Urothelium cell line (cell line): ENCODE measurements at regions not wholly inside any gene's neighbourhood (a gene's known extent, or its start where the extent isn't known, plus 50 kb on each side); places are given as distances from the start of the nearest gene placed in this dataset.

Experiments
- DNase-seq: peaks from one replicate; pipeline ENCODE4 v3.0.0; 2011; ENCODE audit warnings: low spot score, mixed read lengths
- FAIRE-seq: peaks from 2 replicates; lab custom pipeline; 2011; peaks lifted over from hg19 to GRCh38; lab: Jason Lieb, UNC

- no peak for FAIRE-seq
- DNase-seq, result no peak
Measured at GRCh38 chr5:54659700-54660131, 142.2 kb downstream of the SNX18 start.

GRCh38 chr5:54658010-54658409, 140.5 kb downstream of the SNX18 start:
- DNase-seq (peak; percentile 48), FAIRE-seq (no peak)

GRCh38 chr5:54656261-54656728, 138.7 kb downstream of the SNX18 start:
- no peak for DNase-seq
- no peak for FAIRE-seq

DNA sequence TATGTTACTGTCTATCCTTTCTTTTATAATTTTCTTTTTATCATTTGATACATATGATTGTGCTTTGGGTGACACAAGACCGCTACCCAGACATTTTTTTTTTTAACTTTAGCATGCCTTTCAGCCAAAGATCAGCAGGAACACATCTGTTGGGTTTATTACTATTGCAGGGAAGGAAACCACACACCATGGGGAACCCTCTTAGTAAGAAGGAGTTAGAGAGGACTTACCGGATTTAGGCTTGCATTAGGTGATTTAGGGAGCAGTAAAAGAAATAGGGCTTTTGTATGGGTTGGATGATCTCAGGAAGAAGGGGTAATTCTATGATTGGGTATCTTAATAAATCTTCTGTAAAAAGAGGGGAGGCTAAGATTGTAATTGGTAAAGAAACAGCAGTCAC, 138.2 kb downstream of the SNX18 start:
- FAIRE-seq, result no peak
- DNase-seq, result no peak

DNA sequence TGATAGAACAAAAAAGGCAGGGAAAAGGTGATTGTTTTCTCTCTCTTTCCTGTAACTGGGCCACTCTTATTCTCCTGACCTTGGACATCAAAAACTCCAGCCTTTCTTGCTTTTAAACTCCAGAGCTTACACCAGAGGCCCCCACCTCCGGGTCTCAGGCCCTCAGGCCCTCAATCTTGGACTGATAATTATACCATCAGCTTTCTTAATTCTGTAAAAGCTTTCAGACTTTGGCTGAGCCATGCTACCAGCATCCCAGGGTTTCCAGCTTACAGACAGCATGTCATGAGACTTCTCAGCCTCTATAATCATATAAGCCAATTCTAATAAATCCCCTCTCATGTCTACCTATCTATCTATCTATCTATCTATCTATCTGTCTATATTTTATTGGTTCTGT, 137.7 kb downstream of the SNX18 start:
- no peak for FAIRE-seq
- no peak for DNase-seq

GRCh38 chr5:54653956-54654614, 136.5 kb downstream of the SNX18 start:
- no peak for DNase-seq
- no peak for FAIRE-seq

DNA sequence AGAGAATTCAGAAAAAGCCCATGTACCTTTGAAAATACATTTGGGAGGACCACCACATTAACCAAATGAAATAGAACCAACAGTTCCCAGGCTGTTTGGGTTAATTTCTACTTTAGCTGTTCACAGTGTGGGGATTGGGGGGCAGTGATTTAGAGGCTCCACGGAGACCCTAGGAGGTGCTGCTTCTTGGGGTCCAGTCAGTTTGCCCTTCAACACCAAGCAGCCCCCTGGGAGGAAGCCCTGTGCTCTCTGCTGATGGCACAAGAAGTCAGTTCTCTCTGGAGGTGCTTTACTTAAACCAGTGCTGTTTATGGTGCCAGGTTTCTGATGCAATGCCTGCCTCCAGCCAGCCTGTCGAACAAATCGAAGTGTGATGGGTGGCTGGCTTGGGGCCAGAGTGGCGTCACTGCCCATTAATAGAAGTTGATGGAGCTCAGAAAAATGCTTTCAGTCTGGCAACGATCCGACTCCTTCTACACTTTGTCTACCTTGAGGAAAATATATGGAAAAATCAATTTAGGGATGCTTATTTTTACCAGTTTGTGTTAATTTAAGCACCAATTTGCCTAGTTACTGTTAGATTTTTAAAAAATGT, 134.0 kb downstream of the SNX18 start:
- FAIRE-seq (peak; percentile 80), DNase-seq (peak; percentile 75)

DNA sequence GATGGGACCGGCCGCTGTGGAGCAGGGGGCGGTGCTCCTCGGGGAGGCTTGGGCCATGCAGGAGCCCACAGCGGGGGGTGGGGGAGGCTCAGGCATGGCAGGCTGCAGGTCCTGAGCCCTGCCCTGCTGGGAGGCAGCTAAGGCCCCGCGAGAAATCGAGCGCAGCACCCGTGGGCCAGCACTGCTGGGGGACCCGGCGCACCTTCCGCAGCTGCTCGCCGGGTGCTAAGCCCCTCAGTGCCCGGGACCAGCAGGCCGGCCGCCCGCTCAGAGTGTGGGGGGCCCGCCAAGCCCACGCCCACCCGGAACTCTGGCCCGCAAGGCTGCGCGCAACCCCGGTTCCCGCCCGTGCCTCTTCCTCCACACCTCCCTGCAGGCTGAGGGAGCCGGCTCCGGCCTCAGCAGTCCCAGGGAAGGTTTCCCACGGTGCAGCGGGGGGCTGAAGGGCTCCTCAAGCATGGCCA, 131.5 kb downstream of the SNX18 start:
- FAIRE-seq (no peak), DNase-seq (no peak)

GRCh38 chr5:54646356-54647101, 129.0 kb downstream of the SNX18 start:
- no peak for FAIRE-seq
- DNase-seq, result no peak

DNA sequence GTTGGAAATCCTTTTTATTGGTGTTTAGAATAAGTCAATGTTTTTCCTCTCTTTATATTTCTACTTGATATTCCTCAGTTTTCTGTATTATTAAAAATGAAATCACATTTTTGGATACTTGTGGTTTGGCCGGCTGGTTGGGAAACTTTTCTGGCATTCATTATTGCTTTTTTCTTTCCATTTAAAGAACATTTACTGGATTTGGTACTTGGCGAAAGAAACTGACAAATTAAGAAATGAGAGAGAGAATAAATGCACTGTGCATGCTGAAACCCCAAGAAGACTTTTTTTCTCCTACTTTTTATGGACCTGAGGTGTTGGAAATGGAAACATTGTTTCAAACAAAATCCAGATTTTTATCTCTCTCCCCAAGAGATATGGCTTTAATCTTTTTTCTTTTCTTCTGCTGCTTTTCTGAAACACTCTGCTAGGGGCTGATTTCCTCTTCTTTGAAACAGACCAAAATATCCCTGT, 128.4 kb downstream of the SNX18 start:
- FAIRE-seq (no peak), DNase-seq (no peak)

- FAIRE-seq (peak; percentile 55), DNase-seq (peak; percentile 82)
Measured at GRCh38 chr5:54644226-54644625, 126.7 kb downstream of the SNX18 start.

- DNase-seq, result peak; percentile 23
- FAIRE-seq, result no peak
Measured at GRCh38 chr5:54643685-54644106, 126.1 kb downstream of the SNX18 start.

DNA sequence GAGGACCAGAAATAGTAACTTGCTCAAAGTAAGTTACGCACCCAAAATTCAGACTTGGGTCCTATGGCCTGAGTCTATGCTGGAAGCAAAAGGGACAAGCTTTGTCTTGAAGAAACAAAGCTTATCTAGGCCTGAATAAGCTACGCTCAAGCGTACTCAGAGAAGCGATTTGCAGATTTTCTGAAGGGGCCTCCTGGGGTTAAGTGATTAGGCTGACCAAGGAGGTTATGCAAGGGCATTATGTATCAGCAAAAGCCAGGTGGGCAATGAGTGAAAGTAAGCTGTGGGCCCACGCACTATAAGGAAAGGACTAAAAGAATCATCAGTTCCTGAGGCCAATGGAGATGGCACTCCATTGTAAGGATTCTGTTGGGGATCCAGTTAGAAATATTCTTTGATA, 122.1 kb downstream of the SNX18 start:
- DNase-seq (no peak), FAIRE-seq (no peak)

DNA sequence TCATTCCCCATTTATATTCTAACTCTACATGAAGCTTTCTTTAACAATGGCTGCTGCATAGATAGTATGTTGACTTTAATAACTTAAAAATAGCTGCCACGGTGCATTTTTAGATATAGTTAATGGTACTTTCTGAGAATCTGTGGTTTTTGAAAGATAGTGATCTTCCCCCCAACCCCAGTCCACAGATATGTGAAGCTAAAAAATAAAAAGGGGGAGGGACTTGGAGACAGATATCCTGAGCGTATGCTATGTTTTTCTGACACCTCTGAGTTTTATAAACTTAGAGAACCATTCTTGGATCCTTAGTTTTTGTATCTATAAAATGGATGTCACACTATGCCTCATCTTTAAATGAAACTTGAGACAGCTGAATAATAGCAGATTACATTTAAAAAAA, 120.5 kb downstream of the SNX18 start:
- no peak for DNase-seq
- no peak for FAIRE-seq

DNA sequence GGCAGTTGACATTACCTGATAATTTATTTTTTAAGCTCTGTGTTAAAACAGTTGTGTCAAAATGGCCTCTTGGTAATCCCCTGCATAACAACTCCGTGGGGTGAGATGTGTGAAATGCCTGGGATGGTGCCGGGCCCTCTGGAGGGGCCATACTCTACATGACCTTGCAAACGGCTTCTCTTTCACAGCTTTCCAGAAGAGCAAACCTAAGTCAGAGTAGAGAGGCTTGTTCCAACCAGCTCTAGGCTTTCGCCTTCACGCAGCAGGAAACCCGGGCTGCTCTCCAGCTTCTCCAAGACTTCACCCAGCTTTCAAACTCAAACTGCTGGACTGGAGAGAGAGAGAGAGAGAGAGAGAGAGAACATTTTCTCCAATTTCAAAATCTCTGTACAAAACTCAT, 120.1 kb downstream of the SNX18 start:
- no peak for FAIRE-seq
- no peak for DNase-seq

DNA sequence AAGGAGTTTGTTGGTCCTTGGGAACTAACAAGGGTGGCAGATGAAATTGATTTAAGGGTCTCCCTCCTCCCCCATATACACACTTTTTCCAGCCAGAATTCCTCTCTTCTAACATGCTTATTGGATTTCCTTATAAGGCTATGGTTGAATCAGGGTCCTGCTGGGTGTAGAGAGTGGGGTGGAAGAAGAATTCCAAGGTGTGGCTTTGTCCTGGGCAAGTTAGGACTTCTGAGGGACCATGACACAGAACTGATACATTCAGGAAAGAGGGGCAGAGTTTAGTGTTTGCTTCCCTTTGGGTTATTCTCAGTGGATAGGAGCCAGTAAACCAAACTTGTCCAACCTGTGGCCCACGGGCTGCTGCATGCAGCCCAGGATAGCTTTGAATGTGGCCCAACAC, 116.5 kb downstream of the SNX18 start:
- DNase-seq, result no peak
- no peak for FAIRE-seq

DNA sequence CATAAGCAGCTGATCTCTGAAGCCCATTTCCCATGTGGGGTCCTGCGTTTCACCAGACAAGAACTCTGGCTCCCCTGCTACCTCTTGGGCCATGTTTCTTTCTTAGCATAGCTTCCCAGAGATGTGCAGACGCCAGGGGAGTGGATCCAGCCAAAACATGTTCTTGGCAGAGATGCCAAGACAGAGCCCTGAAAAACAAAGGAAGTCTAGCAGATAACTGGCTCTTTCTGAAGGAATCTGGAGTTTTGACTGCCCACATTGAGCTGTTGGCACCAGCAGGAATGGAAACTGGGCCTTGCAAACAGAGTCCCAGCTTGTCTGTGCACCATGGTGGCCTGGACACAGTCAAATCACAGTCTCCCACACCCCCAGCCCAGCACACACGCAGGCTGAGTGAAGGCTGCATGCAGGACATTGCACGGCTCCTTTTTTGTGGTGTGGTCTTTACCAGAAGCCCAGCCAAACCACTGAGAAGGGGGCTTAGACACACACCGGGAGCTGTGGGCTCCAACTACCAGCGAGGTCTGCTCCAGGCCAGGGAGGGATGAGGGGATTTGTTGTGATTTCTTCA, 114.7 kb downstream of the SNX18 start:
- FAIRE-seq (no peak), DNase-seq (no peak)

- DNase-seq, result no peak
- no peak for FAIRE-seq
Measured at GRCh38 chr5:54630738-54631359, 113.3 kb downstream of the SNX18 start.

GRCh38 chr5:54629115-54629514, 111.6 kb downstream of the SNX18 start:
- FAIRE-seq, result no peak

GRCh38 chr5:54628050-54628449, 110.5 kb downstream of the SNX18 start:
- DNase-seq (no peak), FAIRE-seq (no peak)

More at GRCh38 chr5:54629115-54629514, 111.6 kb downstream of the SNX18 start:
- no peak for DNase-seq

DNA sequence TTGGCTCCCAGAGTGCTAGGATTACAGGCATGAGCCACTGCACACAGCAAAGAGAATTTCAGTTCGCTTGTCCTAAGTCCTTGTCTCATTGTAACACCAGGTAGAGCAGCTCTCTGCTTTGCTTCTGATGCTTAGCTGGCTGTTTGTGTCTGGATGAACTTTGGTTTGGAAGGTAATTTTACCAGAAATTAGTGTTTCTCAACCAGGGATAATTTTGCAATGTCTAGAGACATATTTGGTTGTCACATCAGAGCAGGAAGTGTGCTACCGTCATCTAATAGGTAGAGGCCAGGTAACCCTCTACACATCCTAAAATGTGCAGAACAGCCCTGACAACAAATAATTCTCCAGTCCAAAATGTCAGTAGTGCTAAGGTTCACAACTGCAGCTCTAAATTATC, 108.8 kb downstream of the SNX18 start:
- DNase-seq (no peak), FAIRE-seq (no peak)
